ENCODE measurements at regions not wholly inside any gene's neighbourhood (a gene's known extent, or its start where the extent isn't known, plus 50 kb on each side); places are given as distances from the start of the nearest gene placed in this dataset.

GRCh38 chr20:48281501-48281900 is 496.2 kb upstream of the SULF2 start:
- no peak overlapping the region for H3K4me3 Mint-ChIP-seq (ENCODE audit: unreplicated experiment)
- no peaks in the 10 kb centered on the region for H3K9me3 Mint-ChIP-seq (ENCODE audit: unreplicated experiment)
- peaks cover 12% of the 10 kb centered on the region for H3K4me1 Mint-ChIP-seq (ENCODE audit: insufficient read depth, unreplicated experiment)
- no peak overlapping the region for H3K27ac Mint-ChIP-seq (ENCODE audit: low read depth, unreplicated experiment)
- ChIA-PET CTCF (no interaction called here), POLR2A (interaction anchor here (1.0 kb wide), 1 partner anchor 13 kb away, joined by 5 read pairs; no protein-coding TSS in a partner anchor)
- BruUV-seq (replicated peaks): no TSS peak
- H3K27me3 Mint-ChIP-seq (ENCODE audit: insufficient read depth, unreplicated experiment): no peaks in the 10 kb centered on the region
- H3K36me3 Mint-ChIP-seq (ENCODE audit: insufficient read depth, unreplicated experiment): no peaks in the 10 kb centered on the region
- TF ChIP-seq CTCF (IDR thresholded peaks at IDR 0.05; ENCODE audit: unreplicated experiment): no peak
- intact Hi-C loops (cut with micrococcal nuclease): loop anchor here (5.0 kb wide), 1 partner anchor 489 kb away; no protein-coding TSS in a partner anchor
- DNase-seq (ENCODE audit: unreplicated experiment): no peak

DNA sequence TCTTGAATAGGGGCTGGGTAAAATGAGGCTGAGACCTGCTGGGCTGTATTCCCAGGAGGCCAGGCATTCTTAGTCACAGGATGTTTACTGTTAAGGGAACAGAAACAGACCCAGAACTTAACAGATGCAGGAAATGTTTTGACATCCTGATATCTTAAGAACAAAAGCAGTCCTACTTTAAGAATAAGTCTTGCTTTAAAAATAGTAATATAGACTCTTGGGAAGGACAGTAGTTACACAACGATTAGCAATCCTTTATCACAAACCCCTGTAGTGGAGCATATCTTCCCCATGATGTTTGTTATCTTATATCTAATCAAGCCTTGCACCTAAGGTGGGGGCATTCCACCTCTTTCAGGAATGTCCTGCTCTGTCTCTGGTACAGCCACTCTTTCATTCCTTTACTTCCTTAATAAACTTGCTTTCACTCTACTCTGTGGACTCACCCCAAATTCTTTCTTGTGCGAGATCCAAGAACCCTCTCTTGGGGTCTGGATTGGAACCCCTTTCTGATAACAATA is 493.7 kb upstream of the SULF2 start:
- POLR2A ChIA-PET: interaction anchor here (1.1 kb wide), 2 partner anchors 24 to 32 kb away, joined by 3 read pairs; no protein-coding TSS in a partner anchor
- CTCF ChIA-PET: interaction anchor here (0.5 to 0.6 kb wide), 2 partner anchors 24 to 63 kb away, joined by 3 to 4 read pairs; no protein-coding TSS in a partner anchor
- H3K27ac Mint-ChIP-seq (ENCODE audit: low read depth, unreplicated experiment): no peak overlapping the region
- no TSS peak for BruUV-seq (replicated peaks)
- intact Hi-C loops (cut with micrococcal nuclease): no loop called here
- TF ChIP-seq CTCF (IDR thresholded peaks at IDR 0.05; ENCODE audit: unreplicated experiment): no peak
- peaks cover 7% of the 10 kb centered on the region for H3K4me1 Mint-ChIP-seq (ENCODE audit: insufficient read depth, unreplicated experiment)
- no peaks in the 10 kb centered on the region for H3K9me3 Mint-ChIP-seq (ENCODE audit: unreplicated experiment)
- DNase-seq (ENCODE audit: unreplicated experiment): no peak
- no peaks in the 10 kb centered on the region for H3K36me3 Mint-ChIP-seq (ENCODE audit: insufficient read depth, unreplicated experiment)
- no peak overlapping the region for H3K4me3 Mint-ChIP-seq (ENCODE audit: unreplicated experiment)
- no peaks in the 10 kb centered on the region for H3K27me3 Mint-ChIP-seq (ENCODE audit: insufficient read depth, unreplicated experiment)

DNA sequence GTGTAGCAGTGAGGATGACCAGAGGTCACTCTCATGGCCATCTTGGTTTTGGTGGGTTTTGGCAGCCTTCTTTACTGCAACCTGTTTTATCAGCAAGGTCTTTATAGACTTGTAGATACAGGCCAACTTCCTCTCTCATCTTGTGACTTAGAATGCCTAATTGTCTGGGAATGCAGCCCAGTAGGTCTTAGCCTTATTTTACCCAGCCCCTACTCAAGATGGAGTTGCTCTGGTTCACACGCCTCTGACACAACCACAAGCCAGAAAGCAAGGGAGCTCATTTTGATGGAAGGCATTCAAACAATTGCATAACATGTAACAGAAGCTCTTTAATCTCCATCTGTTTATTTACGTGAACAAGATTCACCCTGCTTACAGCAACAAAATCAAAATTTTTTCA is 492.0 kb upstream of the SULF2 start:
- Mint-ChIP-seq H3K9me3 (ENCODE audit: unreplicated experiment) (no peaks in the 10 kb centered on the region), H3K27me3 (ENCODE audit: insufficient read depth, unreplicated experiment) (peaks cover 10% of the 10 kb centered on the region), H3K27ac (ENCODE audit: low read depth, unreplicated experiment) (no peak overlapping the region), H3K36me3 (ENCODE audit: insufficient read depth, unreplicated experiment) (no peaks in the 10 kb centered on the region), H3K4me1 (ENCODE audit: insufficient read depth, unreplicated experiment) (no peaks in the 10 kb centered on the region), H3K4me3 (ENCODE audit: unreplicated experiment) (no peak overlapping the region)
- POLR2A ChIA-PET: no interaction called here
- intact Hi-C loops (cut with micrococcal nuclease): no loop called here
- no peak for DNase-seq (ENCODE audit: unreplicated experiment)
- TF ChIP-seq CTCF (IDR thresholded peaks at IDR 0.05; ENCODE audit: unreplicated experiment): no peak
- CTCF ChIA-PET: interaction anchor here (0.7 to 1.4 kb wide), 3 partner anchors 50 to 343 kb away, joined by 3 to 6 read pairs (median 3); no protein-coding TSS in a partner anchor
- BruUV-seq (replicated peaks): no TSS peak

- POLR2A ChIA-PET: no interaction called here
- Mint-ChIP-seq H3K27ac (ENCODE audit: low read depth, unreplicated experiment) (no peak overlapping the region), H3K9me3 (ENCODE audit: unreplicated experiment) (no peaks in the 10 kb centered on the region), H3K4me1 (ENCODE audit: insufficient read depth, unreplicated experiment) (no peaks in the 10 kb centered on the region), H3K36me3 (ENCODE audit: insufficient read depth, unreplicated experiment) (no peaks in the 10 kb centered on the region), H3K4me3 (ENCODE audit: unreplicated experiment) (no peak overlapping the region), H3K27me3 (ENCODE audit: insufficient read depth, unreplicated experiment) (peaks cover 17% of the 10 kb centered on the region)
- intact Hi-C loops (cut with micrococcal nuclease): no loop called here
- no TSS peak for BruUV-seq (replicated peaks)
- no peak for TF ChIP-seq CTCF (IDR thresholded peaks at IDR 0.05; ENCODE audit: unreplicated experiment)
- CTCF ChIA-PET: no interaction called here
- DNase-seq (ENCODE audit: unreplicated experiment): no peak
Observed at GRCh38 chr20:48276021-48276342, 490.7 kb upstream of the SULF2 start.

Data from MCF 10A (cell line).